HG03139 (cell line): ENCODE measurements at regions not wholly inside any gene's neighbourhood (a gene's known extent, or its start where the extent isn't known, plus 50 kb on each side); places are given as distances from the start of the nearest gene placed in this dataset.

Source experiments
- ATAC-seq: cut with Tn5 transposase; IDR thresholded peaks from one replicate; pipeline ENCODE4 v1.9.1; 2021; ENCODE audit not compliant: unreplicated experiment

DNA sequence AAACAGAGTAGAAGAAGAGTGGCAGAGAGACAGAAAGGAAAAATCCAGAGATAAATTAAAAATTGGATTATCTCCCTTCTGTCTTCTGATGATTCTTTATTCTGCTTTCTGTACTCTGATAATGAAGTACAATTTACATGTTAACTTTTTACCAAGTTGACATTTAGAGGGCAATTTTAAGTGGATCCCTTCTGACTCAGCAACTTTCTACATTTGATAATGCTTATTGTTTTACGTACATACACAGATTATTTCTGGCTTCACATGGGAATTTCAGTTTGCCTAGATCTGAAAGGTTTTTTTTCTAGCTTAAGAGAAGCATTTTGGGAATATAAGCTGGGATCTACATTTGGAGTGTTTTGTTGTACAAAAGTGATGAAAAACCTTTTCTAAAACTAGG lies 491.3 kb downstream of the OTOL1 start:
- ATAC-seq: no peak

DNA sequence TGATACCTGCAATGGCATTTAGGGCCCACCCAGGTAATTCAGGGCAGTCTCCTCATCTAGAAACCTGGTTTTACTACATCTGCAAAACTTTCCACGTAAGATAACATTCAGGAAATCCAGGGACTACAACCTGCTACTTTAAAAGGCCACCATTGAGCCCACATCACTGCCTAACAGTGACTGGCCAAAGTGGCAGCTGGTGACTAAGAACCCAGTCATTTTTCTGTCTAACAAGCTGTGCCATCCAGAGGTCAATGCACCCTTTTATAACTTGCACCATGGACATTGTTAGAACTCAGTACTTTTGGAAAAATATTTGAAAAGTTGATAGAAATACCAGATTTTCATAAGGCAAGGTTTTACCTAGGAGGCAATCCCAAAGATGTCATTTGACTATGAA lies 492.4 kb downstream of the OTOL1 start:
- no peak for ATAC-seq

DNA sequence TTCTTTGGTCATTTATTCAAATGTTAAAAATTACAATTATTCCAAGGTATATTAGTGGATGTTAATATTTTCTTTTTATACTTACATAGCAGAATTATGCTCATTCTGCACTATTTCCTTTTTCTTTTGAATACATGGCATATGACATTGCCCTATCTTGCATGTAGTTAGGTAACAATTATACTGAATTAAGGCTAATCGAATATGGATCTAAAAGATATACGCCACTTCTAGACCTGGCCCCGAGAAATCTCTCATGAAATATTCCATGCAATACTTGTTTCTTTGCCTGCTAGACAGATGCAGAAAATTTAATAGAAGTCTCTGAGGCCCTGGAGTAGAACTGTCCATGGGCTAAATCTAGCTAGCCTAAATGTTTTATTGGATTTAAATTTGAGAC lies 493.4 kb downstream of the OTOL1 start:
- no peak for ATAC-seq

DNA sequence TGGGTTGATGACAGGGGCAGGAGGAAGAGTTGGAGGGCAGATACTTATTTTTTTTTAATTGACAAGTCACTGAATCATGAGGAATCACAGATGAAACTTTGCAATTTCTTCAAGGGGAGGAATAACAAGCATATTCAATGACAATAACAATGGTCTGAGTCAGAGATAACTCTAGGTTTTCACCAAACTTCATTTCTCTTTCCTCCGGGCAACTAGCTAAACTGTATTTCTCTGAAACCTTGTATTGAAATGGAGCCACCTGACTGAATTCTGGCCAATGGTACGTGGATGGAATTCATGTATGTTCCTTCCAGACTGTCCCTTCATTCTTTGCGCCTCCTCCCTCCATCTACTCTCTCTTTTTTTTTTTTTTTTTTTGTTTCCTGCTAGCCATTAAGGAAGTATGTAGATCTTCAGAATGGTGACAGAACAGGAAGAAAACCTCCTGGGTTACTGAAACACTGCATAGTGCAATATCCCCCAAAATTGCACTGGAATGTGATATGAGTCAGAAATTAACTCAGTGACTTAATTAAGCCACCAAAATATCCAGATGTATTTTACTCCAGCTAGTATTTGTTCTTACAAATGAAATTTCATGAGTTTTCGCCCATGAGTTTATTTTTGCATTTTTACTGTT lies 495.4 kb downstream of the OTOL1 start:
- no peak for ATAC-seq

DNA sequence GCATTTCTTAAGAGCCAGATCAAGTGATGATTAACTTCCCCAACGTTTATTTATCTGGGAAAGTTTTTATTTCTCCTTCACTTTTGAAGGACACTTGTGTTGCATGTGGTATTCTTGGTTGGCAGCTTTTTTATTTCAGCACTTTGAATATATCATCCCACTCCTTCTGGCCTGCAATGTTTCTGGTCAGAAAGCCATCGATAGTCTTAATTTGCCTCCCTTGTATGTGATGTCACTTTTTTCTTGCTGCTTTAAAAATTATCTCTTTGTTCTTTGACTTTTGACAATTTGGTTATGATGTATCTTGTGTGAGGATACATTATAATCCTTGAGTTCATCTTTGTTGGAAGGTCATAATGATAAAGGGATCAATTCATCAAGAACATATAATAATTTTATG lies 503.2 kb downstream of the OTOL1 start:
- no peak for ATAC-seq

DNA sequence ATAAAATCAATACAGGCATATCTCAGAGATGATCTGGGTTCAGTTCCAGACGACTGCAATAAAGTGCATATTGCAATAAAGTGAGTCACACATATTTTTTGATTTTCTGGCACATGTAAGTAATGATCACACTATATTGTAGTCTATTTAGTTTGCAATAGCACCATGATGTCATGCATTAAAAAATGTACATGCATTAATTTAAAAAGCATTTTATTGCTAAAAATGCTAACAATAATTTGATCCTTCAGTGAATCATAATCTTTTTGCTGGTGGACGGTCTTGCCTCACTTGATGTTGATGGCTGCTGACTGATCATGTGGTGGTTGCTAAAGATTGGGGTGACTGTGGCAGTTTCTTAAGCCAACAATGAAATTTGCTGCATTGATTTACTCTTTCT lies 511.1 kb downstream of the OTOL1 start:
- no peak for ATAC-seq

DNA sequence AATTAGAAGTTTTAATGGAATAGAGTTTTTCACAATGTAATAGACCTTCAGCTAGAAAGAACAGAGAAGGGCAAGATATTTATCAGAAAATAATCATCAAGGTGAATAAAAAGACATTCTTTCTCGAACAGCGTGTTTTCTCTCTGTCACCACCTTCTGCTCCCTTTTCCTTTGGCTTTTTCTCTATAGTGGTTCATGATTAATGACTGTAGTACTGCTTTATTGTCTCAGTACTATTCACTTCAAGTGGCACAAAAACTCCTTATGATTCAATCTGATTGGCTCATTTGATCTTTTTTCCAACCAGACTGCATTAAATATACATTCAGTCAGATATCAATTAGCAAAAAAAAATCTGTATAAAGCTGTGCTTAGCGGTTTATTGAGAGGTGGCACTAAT lies 516.0 kb downstream of the OTOL1 start:
- ATAC-seq: no peak

DNA sequence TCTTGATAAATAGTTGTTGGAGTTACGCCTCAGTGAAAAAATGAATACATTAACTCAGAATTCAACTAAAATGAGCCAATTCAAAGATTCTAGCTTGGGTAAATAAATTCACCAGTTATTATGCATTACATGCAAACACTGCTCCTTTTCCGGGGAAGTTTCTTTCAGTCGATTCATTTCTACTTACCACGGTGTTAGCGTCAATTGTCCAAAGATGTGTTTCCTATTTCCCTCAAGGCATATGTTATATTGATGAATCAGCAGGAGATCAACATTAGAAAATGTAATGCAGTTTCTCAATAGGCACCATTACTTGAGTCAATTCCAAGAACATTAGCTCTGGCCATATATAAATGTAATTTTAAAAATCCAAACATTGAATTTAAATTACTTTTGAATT lies 517.7 kb downstream of the OTOL1 start:
- no peak for ATAC-seq

DNA sequence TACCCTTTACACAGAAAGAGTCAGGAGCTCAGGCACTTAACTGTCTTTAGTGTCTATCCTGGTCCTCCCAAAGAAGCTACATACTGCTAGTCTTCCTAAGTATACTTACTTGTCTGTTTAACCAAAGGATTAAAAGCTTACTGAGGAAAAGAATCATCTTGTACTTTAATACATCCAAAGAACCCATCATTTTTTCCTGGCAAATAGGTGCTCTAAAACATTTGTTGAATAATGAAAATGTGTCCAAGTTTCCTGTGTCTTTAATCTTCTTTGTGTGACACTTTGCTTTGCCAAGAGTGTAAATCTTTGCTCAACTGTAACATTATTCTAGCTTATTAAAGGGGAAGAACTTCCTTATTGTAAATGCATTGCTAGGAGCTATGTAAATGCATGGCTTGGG lies 519.2 kb downstream of the OTOL1 start:
- ATAC-seq: no peak

DNA sequence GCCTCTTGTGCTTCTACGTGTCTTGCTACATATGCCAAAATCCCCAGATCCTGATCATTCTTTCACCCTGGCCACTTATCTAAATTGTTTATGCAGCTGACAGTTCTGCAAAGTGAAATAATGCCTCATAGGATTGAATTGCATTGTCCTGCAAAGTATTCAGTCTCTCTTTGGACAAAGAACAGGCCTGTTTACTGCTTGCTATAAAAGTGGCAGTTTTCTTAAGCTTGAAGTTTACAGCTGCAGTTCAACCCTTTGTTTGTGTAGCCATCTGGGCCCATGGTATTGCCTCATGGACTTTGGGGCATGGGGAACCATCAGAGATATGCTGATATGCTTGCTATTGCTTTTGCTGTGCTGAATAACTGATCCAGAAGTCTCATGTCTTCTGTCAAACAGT lies 523.2 kb downstream of the OTOL1 start:
- no peak for ATAC-seq

DNA sequence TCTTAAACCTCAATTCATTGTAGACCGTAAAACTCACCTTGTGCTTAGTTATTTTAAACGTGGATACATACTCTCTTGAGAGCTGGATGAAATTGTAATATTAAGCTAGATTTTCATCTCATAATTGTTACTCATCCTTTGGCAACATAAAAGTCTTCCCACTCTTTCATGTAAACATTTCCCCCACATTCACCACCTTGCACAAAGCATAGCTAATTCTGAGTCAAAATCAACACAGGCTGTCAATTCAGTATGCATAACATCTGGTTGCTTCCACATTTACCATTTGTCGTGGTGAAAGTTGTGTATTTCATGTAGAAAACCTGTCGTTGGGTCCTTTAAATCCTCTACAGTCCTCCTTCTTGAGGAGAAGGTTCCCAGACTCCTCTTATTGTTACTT lies 524.6 kb downstream of the OTOL1 start:
- ATAC-seq: no peak

DNA sequence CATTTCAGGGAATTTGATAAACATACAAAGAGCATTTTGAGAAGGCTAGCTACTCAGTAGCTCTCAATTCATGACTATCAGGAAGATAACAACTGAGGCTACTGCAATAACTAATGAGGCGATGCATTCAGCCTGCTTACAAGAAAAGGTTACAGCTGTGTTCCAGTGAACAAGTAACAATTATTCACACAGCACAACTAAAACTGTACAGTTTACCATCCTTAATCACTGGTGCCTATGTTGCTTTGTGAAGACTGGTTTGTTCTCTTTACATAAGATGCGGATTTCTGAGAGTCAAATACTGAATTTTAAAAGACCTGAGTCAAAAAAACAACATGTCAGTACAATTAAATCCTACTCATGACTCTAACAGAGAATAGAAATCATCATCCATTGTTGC lies 526.3 kb downstream of the OTOL1 start:
- no peak for ATAC-seq

DNA sequence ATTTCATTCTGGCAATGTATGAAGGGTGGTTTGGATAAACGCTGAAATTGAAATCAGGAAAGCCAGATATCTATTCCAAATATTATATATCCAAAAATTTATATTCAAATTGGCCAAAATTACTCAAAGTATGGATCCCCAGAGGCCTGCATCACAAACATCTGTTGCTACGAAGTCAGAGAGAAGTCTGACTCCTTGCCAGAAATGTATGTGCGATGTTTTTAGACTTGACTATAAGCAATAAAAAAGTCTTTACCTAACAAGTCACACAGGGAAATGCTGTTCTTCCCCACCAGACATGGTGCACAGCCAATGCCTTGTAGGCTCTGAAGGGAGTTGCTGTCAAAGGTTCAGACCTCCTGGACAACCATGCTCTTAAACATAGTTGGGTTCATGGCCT lies 533.1 kb downstream of the OTOL1 start:
- no peak for ATAC-seq

DNA sequence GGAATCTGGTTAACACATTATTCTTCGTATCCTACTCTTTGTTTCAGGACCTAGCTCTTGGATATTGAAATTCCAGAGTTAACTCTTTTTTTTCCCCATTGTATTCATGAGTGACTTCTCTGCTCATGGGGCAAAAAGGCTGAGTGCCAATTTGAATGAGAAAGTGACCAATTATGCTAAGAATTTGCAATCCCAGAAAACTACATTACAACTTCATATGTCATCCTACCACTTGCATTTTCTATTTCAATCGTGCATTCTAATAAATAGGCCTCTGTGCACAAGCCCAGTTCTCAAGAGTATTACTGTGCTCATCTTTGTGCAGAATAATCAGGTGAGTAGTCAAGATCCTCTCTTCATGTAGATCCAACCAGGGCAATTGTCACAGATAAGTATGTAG lies 537.8 kb downstream of the OTOL1 start:
- ATAC-seq: no peak

DNA sequence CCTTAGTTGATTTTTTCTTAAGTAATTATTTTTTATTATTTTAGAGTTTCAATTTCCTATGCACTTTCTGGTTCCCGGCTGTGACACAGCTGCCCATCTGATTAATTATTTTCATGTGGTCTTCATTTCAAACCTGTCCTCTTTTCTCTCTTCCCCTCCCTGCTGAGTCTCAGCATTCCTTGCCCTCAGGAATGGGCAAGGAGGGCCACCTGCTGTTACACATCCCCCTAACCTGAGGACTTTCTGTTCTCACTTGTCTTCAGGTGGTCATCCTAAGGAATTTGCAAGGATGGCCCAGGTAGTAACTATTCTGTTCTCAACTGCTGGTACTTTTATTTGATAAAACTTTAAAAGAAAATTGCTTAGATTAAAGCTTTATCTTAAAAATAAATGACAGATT lies 545.0 kb downstream of the OTOL1 start:
- no peak for ATAC-seq

DNA sequence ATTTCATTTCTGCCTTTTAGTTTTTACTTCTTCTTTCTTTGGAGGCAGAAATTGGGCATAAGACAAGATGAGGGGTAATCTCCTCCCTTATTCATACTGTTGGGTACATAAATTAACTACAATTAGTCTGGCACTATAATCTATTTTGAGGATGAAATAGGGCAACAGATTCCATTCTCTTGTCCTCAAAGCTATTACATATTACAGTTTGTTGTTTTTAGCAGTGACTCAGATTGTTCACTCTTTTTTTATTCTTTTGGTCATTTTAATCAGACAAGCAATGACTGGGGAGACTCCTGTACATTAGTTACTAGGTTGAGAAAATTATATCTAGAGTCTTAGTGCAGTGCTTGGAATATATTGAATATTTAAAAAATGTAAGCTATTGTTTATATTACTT lies 556.0 kb downstream of the OTOL1 start:
- ATAC-seq: no peak

DNA sequence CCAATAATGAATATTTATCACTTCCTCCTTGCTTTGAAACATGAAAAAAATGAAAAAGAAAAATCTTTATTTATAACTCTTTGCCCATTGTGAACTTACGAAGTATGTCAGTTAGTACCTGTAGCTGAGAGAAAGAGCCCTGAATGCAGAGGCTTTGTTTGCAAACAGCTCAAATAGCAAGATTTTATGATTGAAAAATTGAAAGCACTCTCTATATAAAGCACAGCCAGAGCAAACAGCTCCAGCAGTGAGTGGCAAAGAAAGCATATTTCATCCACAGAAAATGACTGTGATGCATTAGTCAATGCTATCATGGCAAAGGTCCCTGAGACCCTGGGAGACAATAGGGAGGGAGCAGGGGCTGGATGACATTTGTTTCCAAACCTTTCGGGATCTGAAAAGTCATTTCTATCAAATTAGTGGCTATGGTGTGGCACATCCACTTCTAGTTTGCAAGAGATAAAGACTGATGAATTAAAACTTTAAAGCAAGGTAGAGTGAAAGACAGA lies 576.1 kb downstream of the OTOL1 start:
- no peak for ATAC-seq

DNA sequence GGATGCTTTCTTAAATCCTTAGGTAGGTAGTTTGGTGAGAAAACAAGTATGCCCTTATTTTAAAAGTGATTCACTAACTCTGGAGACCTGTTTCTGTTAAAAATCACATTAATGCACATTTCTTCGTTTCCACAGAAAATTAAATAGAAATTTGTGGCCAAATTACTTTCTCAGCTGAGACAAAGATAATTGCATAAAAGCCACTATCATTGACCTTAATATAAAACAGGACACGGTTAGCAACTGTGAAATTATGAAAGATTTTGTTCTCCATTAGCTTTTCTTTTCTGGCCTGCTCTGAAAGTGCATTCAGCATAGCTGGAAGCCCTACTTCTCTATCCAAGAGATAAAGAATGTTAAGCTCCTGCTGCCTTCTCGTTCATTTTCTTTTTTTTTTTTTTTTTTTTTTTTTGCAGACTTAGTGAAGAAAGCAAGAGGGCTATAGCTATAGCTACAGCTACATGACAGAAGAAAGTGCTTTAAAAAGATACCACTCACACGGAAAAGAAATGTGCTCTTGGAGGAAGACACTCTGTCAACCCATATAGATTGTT lies 576.9 kb downstream of the OTOL1 start:
- no peak for ATAC-seq

DNA sequence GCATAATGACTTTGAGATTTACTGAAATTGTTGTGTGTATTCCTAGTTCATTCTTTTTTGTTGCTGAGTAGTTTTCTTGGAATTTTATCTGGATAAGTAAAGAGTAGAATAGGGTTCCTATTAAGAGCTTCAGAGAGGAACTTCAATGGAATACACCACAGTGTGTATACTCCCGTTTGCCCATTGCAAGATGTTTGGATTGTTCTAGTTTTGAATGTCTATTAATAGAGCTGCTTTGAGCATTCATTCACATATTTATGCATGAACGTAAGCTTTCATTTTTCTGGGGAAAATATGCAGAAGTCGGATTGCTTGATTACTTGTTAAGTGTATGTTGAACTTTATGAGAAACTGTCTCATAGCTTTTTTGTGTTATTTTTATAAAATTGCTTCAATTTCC lies 580.5 kb downstream of the OTOL1 start:
- no peak for ATAC-seq

DNA sequence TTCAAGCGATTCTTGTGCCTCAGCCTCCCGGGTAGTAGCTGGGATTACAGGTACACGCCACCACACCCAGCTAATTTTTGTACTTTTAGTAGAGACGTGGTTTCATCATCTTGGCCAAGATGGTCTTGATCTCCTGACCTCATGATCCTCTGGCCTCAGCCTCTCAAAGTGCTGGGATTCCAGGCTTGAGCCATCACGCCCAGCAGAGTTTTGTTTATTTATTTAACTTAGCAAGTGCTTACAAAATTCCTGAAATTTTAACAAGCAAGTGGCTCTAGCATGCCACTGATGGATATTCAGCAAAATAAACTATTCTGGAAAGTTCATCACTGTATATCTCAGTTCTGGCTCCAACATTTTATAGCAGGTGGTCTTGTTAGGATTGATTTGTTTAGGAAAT lies 585.9 kb downstream of the OTOL1 start:
- ATAC-seq: no peak

DNA sequence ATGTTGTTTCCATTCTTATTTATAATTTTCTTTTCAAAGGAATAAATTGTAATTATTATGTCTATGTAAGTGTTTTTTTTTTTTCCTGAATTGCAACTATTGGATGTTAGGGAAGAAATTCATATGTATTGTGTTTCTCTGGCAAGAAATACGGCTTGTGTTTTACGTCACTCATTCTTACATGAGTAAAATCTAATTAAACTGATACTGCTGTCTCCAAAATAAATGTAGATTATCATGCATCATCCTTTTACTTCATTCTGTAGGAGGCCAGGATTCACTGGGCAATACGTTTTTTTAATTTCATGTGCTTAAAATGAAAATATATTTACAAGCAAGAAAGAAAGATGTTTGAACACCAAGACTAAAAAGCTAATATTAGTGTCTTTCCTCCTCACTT lies 590.8 kb downstream of the OTOL1 start:
- no peak for ATAC-seq

DNA sequence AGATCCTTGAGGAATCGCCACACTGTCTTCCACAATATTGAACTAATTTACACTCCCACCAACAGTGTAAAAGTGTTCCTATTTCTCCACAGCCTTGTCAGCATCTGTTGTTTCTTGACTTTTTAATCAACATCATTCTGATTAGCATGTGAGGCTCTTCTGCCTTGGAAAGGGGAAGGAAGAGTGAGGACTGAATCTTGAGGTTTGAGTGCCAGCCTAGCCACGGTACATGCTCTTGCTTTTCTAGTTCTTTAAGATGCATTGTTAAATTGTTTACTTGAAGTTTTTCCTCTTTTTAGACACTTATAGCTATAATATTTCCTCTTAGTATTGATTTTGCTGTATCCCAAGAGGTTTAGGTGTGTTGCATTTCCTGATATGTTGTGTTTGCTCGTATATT lies 596.1 kb downstream of the OTOL1 start:
- ATAC-seq: no peak

DNA sequence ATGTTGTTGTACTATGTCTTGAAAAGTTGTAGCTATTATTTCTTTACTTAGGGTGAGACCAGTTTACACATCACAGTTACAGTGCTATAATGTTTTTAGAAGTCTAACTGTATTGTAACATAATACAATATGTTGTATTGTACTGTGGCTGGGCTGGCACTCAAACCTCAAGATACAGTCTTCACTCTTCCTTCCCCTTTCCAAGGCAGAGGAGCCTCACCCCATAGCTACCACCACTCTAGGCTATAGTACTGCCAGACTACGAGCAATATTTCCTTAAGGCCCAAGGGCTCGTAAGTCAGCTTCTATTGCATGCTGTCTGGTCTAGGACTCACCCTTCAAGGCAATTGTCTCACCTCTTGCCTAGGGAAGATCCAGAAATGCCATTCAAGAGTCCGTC lies 597.7 kb downstream of the OTOL1 start:
- ATAC-seq: no peak
